H9 (cell line): ENCODE measurements at regions not wholly inside any gene's neighbourhood (a gene's known extent, or its start where the extent isn't known, plus 50 kb on each side); places are given as distances from the start of the nearest gene placed in this dataset.

Experiments
- DNase-seq: peaks from one replicate; pipeline ENCODE4 v3.0.0-alpha.2; 2017
- H2AFZ ChIP-seq: one replicate; pipeline ENCODE4 v1.6.1; 2013; ENCODE audit warnings: mild to moderate bottlenecking, low read length, control low read depth, moderate library complexity
- H2AK5ac ChIP-seq: 2 replicates; pipeline ENCODE4 v1.6.1; 2013; ENCODE audit warnings: low read length, control low read depth, mixed read lengths; ENCODE audit not compliant: insufficient read length
- H2BK120ac ChIP-seq: one replicate; pipeline ENCODE4 v1.6.1; 2013; ENCODE audit warnings: low read depth, mild to moderate bottlenecking, low read length, control low read depth, inconsistent platforms; ENCODE audit not compliant: poor library complexity, severe bottlenecking
- H2BK12ac ChIP-seq: 2 replicates; pipeline ENCODE4 v1.6.1; 2013; ENCODE audit warnings: low read length, control low read depth, mixed read lengths, low read depth; ENCODE audit not compliant: insufficient read length
- H2BK15ac ChIP-seq: 2 replicates; pipeline ENCODE4 v1.6.1; 2013; ENCODE audit warnings: low read depth, low read length, control low read depth
- H2BK20ac ChIP-seq: one replicate; pipeline ENCODE4 v1.6.1; 2013; ENCODE audit warnings: low read depth, mild to moderate bottlenecking, low read length, control low read depth, inconsistent platforms; ENCODE audit not compliant: poor library complexity, severe bottlenecking
- H2BK5ac ChIP-seq: 2 replicates; pipeline ENCODE4 v1.6.1; 2013; ENCODE audit warnings: low read length, control low read depth, mixed read lengths; ENCODE audit not compliant: insufficient read length
- H3K14ac ChIP-seq: 2 replicates; pipeline ENCODE4 v1.6.1; 2013; ENCODE audit warnings: low read length, control low read depth; ENCODE audit not compliant: insufficient read depth
- H3K18ac ChIP-seq: 2 replicates; pipeline ENCODE4 v1.6.1; 2013; ENCODE audit warnings: low read depth, mild to moderate bottlenecking, mixed read lengths, low read length, control low read depth; ENCODE audit not compliant: insufficient read length
- H3K23ac ChIP-seq: 2 replicates; pipeline ENCODE4 v1.6.1; 2013; ENCODE audit warnings: low read length, control low read depth, mixed read lengths, low read depth; ENCODE audit not compliant: insufficient read length
- H3K23me2 ChIP-seq: 2 replicates; pipeline ENCODE4 v1.6.1; 2013; ENCODE audit warnings: low read depth, mild to moderate bottlenecking, mixed read lengths, low read length, control low read depth; ENCODE audit not compliant: insufficient read length, poor library complexity, severe bottlenecking
- H3K27ac ChIP-seq: 2 replicates; pipeline ENCODE4 v1.5.1; 2013; ENCODE audit warnings: low read length, control low read depth, mixed read lengths, low read depth; ENCODE audit not compliant: insufficient read length
- H3K27me3 ChIP-seq: 2 replicates; pipeline ENCODE4 v1.6.1; 2013; ENCODE audit warnings: low read length, control low read depth, inconsistent platforms; ENCODE audit not compliant: insufficient read depth
- H3K4ac ChIP-seq: 2 replicates; pipeline ENCODE4 v1.6.1; 2013; ENCODE audit warnings: low read depth, mild to moderate bottlenecking, control low read depth, inconsistent platforms, low read length, moderate library complexity
- H3K4me1 ChIP-seq: 2 replicates; pipeline ENCODE4 v1.6.1; 2013; ENCODE audit warnings: low read length, control low read depth, inconsistent platforms; ENCODE audit not compliant: insufficient read depth
- H3K4me2 ChIP-seq: 2 replicates; pipeline ENCODE4 v1.6.1; 2013; ENCODE audit warnings: low read length, control low read depth, mixed read lengths; ENCODE audit not compliant: insufficient read length, insufficient read depth
- H3K56ac ChIP-seq: 2 replicates; pipeline ENCODE4 v1.6.1; 2013; ENCODE audit warnings: low read depth, mild to moderate bottlenecking, mixed read lengths, low read length, control low read depth; ENCODE audit not compliant: insufficient read length
- H3K79me1 ChIP-seq: 2 replicates; pipeline ENCODE4 v1.6.1; 2013; ENCODE audit warnings: low read depth, mild to moderate bottlenecking, moderate library complexity, low read length, control low read depth, inconsistent platforms; ENCODE audit not compliant: insufficient read depth, poor library complexity, severe bottlenecking
- H3K79me2 ChIP-seq: 2 replicates; pipeline ENCODE4 v1.6.1; 2013; ENCODE audit warnings: low read length, control low read depth, inconsistent platforms; ENCODE audit not compliant: insufficient read depth
- H3K9ac ChIP-seq: 2 replicates; pipeline ENCODE4 v1.6.1; 2013; ENCODE audit warnings: low read length, control low read depth, mixed read lengths; ENCODE audit not compliant: insufficient read length; ENCODE audit errors: extremely low read depth
- H3K9me3 ChIP-seq: one replicate; pipeline ENCODE4 v1.6.1; 2013; ENCODE audit warnings: low read depth, low read length, inconsistent platforms; ENCODE audit not compliant: control insufficient read depth
- H3T11ph ChIP-seq: one replicate; pipeline ENCODE4 v1.6.1; 2013; ENCODE audit warnings: mild to moderate bottlenecking, low read length, control low read depth, inconsistent platforms
- H4K20me1 ChIP-seq: one replicate; pipeline ENCODE4 v1.6.1; 2013; ENCODE audit not compliant: control insufficient read depth, insufficient read length, insufficient read depth
- H4K5ac ChIP-seq: 2 replicates; pipeline ENCODE4 v1.6.1; 2013; ENCODE audit warnings: low read depth, mild to moderate bottlenecking, mixed read lengths, low read length, control low read depth; ENCODE audit not compliant: insufficient read length
- H4K8ac ChIP-seq: replicated peaks from 2 replicates; pipeline ENCODE4 v1.6.1; 2013; ENCODE audit warnings: low read length, control low read depth, mixed read lengths, low read depth; ENCODE audit not compliant: insufficient read length
- H4K91ac ChIP-seq: 2 replicates; pipeline ENCODE4 v1.6.1; 2013; ENCODE audit warnings: low read depth, mild to moderate bottlenecking, moderate library complexity, mixed read lengths, low read length, control low read depth; ENCODE audit not compliant: insufficient read length
- H3K27ac Mint-ChIP-seq, 3 experiments: 2 replicates in 2 of 3; 3 replicates in 1 of 3; pipeline ENCODE4 v1.8.0; 2020 to 2021; ENCODE audit warnings: mixed read lengths in 3 of 3, mild to moderate bottlenecking in 1 of 3, moderate library complexity in 1 of 3
- H3K27me3 Mint-ChIP-seq: 2 replicates; pipeline ENCODE4 v1.8.0; 2021; ENCODE audit warnings: low read depth, mild to moderate bottlenecking, moderate library complexity, mixed read lengths
- H3K36me3 Mint-ChIP-seq, 3 experiments: 2 replicates in 2 of 3; 3 replicates in 1 of 3; pipeline ENCODE4 v1.8.0; 2020 to 2021; ENCODE audit warnings: low read depth in 3 of 3, mixed read lengths in 3 of 3; ENCODE audit not compliant: insufficient read depth in 1 of 3
- H3K4me1 Mint-ChIP-seq, 2 experiments: 2 replicates each; pipeline ENCODE4 v1.8.0; 2020; ENCODE audit warnings: mixed read lengths in 2 of 2
- H3K4me3 Mint-ChIP-seq, 2 experiments: 2 replicates in 1 of 2; 3 replicates in 1 of 2; pipeline ENCODE4 v1.8.0; 2020 to 2021; ENCODE audit warnings: mild to moderate bottlenecking in 2 of 2, mixed read lengths in 2 of 2, moderate library complexity in 1 of 2
- H3K9me3 Mint-ChIP-seq, 2 experiments: 2 replicates in 1 of 2; 3 replicates in 1 of 2; pipeline ENCODE4 v1.8.0; 2020; ENCODE audit warnings: mild to moderate bottlenecking in 2 of 2, mixed read lengths in 2 of 2, moderate library complexity in 1 of 2
- CTCF ChIP-seq: fragments of 200-600 bp; sonication (generic); conservative IDR thresholded peaks from 3 replicates; pipeline ENCODE4 v1.8.0; 2021; ENCODE audit warnings: antibody characterized with exemption, mild to moderate bottlenecking
- WGBS: extraction: QIAGEN DNeasy Blood & Tissue Kit; methylation state at CpG from one replicate; pipeline ENCODE4 v1.1.7; 2013; ENCODE audit warnings: missing lambda C conversion rate, low lambda C conversion rate, mixed read lengths; ENCODE audit not compliant: insufficient read length; ENCODE audit errors: extremely low coverage; 5-methylcytosine and 5-hydroxymethylcytosine counted together

DNA sequence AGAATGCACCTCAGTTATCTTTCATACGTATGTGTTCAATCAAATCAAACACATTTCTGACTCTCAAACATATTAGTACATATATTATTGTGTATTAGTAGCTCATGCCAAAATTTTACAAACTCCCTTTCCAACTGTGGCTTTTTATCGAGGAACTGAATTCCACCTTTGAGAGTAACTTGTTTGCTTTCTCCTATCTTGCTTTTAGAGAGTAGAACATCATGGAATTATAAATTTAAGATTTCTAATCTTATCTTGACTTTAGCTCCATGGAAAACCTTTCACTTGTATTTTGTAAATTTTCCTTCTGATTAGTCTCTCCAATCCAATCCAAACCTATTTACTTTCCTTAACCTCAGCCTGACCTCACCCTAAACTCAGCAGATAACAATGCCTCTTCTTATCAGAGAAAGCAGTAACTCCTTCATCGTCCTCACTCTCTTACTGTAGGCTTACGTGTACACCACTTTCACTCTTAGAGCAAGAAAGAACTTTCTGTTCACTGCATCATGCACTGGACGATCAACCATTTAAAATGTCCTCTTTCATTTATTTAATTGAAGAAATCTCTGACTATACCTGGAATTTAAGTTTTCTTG, 164.5 kb downstream of the TMTC3 start:
- no peaks in the 10 kb centered on the region for H3K23me2 ChIP-seq
- no peaks in the 10 kb centered on the region for H3K9me3 ChIP-seq
- H3K4me1 Mint-ChIP-seq, result no peaks in the 10 kb centered on the region
- H2BK20ac ChIP-seq, result no peak overlapping the region
- no peak overlapping the region for H3K14ac ChIP-seq
- no peak overlapping the region for H3K23ac ChIP-seq
- no peak overlapping the region for H2BK120ac ChIP-seq
- no peaks in the 10 kb centered on the region for H3K9me3 Mint-ChIP-seq
- no peak overlapping the region for H3K56ac ChIP-seq
- no peak overlapping the region for H2BK5ac ChIP-seq
- H3K36me3 Mint-ChIP-seq, result no peaks in the 10 kb centered on the region
- H4K8ac ChIP-seq, result no peak overlapping the region
- no peak overlapping the region for H3K9ac ChIP-seq
- no peak for TF ChIP-seq CTCF
- no peak overlapping the region for H2AK5ac ChIP-seq
- no peaks in the 10 kb centered on the region for H4K20me1 ChIP-seq
- H2BK15ac ChIP-seq, result no peak overlapping the region
- H3K27me3 Mint-ChIP-seq, result no peaks in the 10 kb centered on the region
- H3K27ac Mint-ChIP-seq, result no peak overlapping the region
- no peaks in the 10 kb centered on the region for H3K27me3 ChIP-seq
- no peak overlapping the region for H3K4me3 Mint-ChIP-seq
- H3K79me2 ChIP-seq, result no peaks in the 10 kb centered on the region
- no peak overlapping the region for H4K5ac ChIP-seq
- no peak overlapping the region for H4K91ac ChIP-seq
- H3K27ac ChIP-seq, result no peak overlapping the region
- H3K4me1 ChIP-seq, result no peaks in the 10 kb centered on the region
- WGBS, result no CpG with 5 or more reads among the region's 5 CpGs
- DNase-seq, result no peak
- H2BK12ac ChIP-seq, result no peak overlapping the region
- H3K18ac ChIP-seq, result no peak overlapping the region
- H2AFZ ChIP-seq, result no peak overlapping the region
- H3K79me1 ChIP-seq, result no peaks in the 10 kb centered on the region
- H3K4ac ChIP-seq, result no peak overlapping the region
- H3T11ph ChIP-seq, result no peak overlapping the region
- no peak overlapping the region for H3K4me2 ChIP-seq
